ENCODE measurements at regions not wholly inside any gene's neighbourhood (a gene's known extent, or its start where the extent isn't known, plus 50 kb on each side); places are given as distances from the start of the nearest gene placed in this dataset.

- DNase-seq = no peak
- Histone ChIP-seq H3K27ac (no peak overlapping the region), H3K4me3 (no peak overlapping the region), H3K27me3 (no peaks in the 10 kb centered on the region), H3K4me1 (peaks cover 0 to 34% (median 6%) of the 10 kb centered on the region in 4 donors), H3K36me3 (no peaks in the 10 kb centered on the region), H3K9me3 (peaks cover 0 to 8% (median 0%) of the 10 kb centered on the region in 3 donors)
- TF ChIP-seq, protein P1, sequence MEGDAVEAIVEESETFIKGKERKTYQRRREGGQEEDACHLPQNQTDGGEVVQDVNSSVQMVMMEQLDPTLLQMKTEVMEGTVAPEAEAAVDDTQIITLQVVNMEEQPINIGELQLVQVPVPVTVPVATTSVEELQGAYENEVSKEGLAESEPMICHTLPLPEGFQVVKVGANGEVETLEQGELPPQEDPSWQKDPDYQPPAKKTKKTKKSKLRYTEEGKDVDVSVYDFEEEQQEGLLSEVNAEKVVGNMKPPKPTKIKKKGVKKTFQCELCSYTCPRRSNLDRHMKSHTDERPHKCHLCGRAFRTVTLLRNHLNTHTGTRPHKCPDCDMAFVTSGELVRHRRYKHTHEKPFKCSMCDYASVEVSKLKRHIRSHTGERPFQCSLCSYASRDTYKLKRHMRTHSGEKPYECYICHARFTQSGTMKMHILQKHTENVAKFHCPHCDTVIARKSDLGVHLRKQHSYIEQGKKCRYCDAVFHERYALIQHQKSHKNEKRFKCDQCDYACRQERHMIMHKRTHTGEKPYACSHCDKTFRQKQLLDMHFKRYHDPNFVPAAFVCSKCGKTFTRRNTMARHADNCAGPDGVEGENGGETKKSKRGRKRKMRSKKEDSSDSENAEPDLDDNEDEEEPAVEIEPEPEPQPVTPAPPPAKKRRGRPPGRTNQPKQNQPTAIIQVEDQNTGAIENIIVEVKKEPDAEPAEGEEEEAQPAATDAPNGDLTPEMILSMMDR (IDR thresholded peaks at IDR 0.05) = no peak
- intact Hi-C loops (cut with DNase I; ENCODE audit: low total_unique reads) = no loop called here
Observed at GRCh38 chr11:97363331-97363730, 973.5 kb downstream of the JRKL start.

DNA sequence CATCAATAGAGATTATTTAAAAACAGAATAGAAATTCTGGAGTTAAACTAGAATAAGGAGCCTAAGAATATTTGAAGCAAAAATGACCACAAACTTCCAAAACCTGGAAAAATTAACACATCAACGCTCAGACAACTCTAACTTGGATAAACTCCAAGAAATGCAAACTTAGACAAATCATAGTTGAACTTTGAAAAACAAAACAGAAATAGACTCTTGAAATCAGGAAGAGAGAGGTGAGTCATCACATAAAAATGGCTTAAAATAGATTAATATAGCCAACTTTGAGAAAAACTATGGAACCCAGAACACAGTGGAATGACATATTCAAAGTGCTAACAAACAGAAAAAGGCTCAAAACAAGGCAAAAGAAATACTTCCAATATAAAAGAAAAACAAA, 974.2 kb downstream of the JRKL start:
- intact Hi-C loops (cut with DNase I; ENCODE audit: low total_unique reads) = no loop called here
- DNase-seq = no peak
- no peak overlapping the region for H3K4me3 ChIP-seq
- peaks cover 0 to 34% (median 6%) of the 10 kb centered on the region in 4 donors for H3K4me1 ChIP-seq
- TF ChIP-seq, protein P1 (IDR thresholded peaks at IDR 0.05) = no peak
- H3K27ac ChIP-seq = no peak overlapping the region
- peaks cover 0 to 8% (median 4%) of the 10 kb centered on the region in 3 donors for H3K9me3 ChIP-seq
- H3K27me3 ChIP-seq = no peaks in the 10 kb centered on the region
- H3K36me3 ChIP-seq = no peaks in the 10 kb centered on the region

GRCh38 chr11:97367406-97368083, 977.7 kb downstream of the JRKL start:
- Histone ChIP-seq H3K27me3 (no peaks in the 10 kb centered on the region), H3K36me3 (no peaks in the 10 kb centered on the region), H3K4me3 (no peak overlapping the region), H3K9me3 (peaks cover 0 to 9% (median 8%) of the 10 kb centered on the region in 3 donors), H3K27ac (no peak overlapping the region), H3K4me1 (peaks cover 0 to 21% (median 6%) of the 10 kb centered on the region in 4 donors)
- intact Hi-C loops (cut with DNase I; ENCODE audit: low total_unique reads) = no loop called here
- no peak for DNase-seq
- TF ChIP-seq, protein P1 (IDR thresholded peaks at IDR 0.05) = no peak

GRCh38 chr11:97389270-97389669, 999.5 kb downstream of the JRKL start:
- Histone ChIP-seq H3K9me3 (no peaks in the 10 kb centered on the region), H3K4me3 (no peak overlapping the region), H3K27ac (no peak overlapping the region), H3K4me1 (no peaks in the 10 kb centered on the region), H3K36me3 (no peaks in the 10 kb centered on the region), H3K27me3 (no peaks in the 10 kb centered on the region)
- intact Hi-C loops (cut with DNase I; ENCODE audit: low total_unique reads) = no loop called here
- no peak for DNase-seq
- TF ChIP-seq, protein P1 (IDR thresholded peaks at IDR 0.05) = no peak

- TF ChIP-seq, protein P1 (IDR thresholded peaks at IDR 0.05) = no peak
- Histone ChIP-seq H3K4me1 (no peaks in the 10 kb centered on the region), H3K9me3 (no peaks in the 10 kb centered on the region), H3K27me3 (no peaks in the 10 kb centered on the region), H3K27ac (no peak overlapping the region), H3K4me3 (no peak overlapping the region), H3K36me3 (no peaks in the 10 kb centered on the region)
- intact Hi-C loops (cut with DNase I; ENCODE audit: low total_unique reads) = no loop called here
- DNase-seq = no peak
Observed at GRCh38 chr11:97398246-97398645, 1008.4 kb downstream of the JRKL start.

Measured in tibial artery (tissue), 4 donors.